NCI-H1105 treated with DMSO at 0.1 percent for 48 hours (cell line): ENCODE measurements at regions not wholly inside any gene's neighbourhood (a gene's known extent, or its start where the extent isn't known, plus 50 kb on each side); places are given as distances from the start of the nearest gene placed in this dataset.
A peak's percentile ranks its signal among the peaks of the same experiment; 100 is the strongest.
"Not testable (repeated sequence)": the region's sequence is repeated elsewhere in the genome, so short reads cannot be mapped to it uniquely, and the experiment has no call there.

ENCODE experiments used
- DNase-seq: peaks from one replicate; lab custom pipeline; 2025; lab: John Stamatoyannopoulos, UW

DNA sequence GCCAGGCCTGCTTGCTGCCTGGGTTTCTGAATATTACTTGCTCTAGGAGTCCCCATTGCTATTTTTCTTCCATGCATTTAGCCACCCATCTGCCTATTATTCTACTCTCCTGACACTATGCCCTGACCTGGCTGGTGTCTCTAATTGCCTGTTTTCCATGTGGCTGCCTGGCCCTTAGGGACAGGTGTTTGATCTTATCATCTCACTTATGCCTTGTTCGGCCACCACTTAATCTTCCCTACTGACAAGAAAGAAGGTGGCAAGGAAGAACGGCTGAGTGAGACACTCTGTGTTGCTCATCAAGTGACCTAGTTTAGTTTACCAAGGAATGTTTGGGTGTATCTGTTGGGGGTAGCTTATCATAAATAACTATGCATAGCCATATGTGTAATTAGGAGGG lies 50.4 kb upstream of the RAPH1 start:
- peak; percentile 22 for DNase-seq

DNA sequence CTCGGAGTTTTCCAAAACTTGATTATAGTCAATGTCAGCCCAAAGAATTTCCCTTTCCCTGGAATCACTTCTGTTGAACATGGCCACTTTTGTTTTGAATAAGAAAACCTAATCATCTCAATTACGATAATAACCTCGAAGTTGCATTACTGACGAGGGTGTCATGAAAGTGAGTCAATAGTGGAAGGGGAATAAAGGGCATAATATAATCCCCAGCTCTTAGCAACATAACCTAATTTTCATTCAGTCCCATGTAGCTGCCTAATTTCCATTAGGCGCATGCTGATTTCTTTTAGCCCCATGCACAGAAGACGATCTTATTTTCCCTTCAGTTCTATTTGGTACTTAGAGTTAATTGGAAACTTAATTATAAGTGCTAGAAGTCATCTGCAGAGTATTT lies 51.1 kb upstream of the RAPH1 start:
- DNase-seq, result no peak

DNA sequence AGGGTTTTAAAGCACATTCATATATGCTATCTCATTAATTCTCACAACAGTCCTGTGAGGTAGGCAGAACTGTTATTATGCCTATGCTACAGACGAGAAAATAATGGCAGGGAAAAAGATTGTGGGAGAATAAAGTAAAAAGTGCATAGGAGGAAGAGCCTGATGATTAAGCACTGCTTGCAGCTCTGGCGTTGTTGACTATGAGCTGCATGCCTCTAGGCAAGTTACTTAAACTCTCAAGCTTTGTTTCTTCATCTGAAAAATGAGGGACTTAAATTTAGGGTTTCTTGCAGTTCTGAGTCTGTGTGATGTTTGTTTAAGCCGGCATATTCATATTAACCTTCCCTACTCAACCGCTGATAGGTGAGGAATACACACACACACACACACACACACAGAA lies 51.6 kb upstream of the RAPH1 start:
- no peak for DNase-seq

DNA sequence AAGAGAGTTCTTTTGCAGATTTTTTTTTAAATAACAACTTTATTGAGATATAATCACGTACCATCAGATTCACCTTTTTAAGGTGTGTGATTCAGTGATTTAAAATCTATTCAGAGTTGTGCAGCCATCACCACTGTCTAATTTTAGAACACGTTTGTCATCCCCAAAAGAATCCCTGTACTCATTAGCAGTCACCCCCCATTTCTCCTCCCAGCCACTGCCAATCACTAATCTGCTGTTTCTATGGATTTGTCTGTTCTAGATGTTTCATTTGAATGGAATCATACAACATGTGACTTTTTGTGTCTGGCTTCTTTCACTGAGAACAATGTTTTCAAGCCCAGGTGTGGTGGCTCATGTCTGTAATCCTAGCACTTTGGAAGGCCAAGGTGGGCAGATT lies 55.4 kb upstream of the RAPH1 start:
- no peak for DNase-seq

DNA sequence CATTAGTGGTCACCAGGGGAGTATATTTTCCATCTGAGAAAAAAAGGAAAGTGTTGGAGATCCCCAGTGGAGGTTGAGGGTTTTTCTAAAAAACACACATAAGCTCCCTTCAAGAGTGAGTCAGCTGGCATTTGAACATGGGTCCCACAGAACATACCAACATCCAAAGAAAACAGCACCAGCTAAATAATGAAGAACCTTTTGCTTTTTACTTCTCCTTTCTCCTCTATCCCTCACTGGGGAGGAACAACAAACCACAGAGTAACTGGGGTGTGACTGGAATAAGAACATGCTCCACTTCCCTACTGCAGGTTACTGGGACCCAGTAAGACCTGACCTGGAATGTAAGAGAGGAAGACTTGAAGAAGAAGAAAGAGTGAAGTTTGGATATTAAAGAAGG lies 56.5 kb upstream of the RAPH1 start:
- DNase-seq, result no peak

DNA sequence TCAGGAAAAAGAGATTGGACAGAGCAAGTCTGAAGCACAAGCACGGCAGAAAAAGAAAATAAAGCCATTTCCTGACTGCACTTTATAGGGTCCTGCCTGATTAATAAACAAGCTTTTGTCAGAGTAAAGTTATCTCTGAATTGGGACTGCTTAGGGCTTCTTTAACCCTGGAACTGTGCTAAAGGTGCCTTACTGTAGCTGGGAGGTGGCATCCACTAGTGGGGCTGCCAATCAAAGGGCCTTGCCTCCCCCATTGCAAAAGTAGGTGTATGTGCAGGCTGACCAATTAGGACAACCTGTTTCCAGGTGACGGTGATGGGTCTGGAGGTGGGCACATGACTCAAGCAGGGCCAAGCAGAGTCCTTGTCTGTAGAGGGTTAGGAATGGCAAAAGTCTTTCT lies 57.4 kb upstream of the RAPH1 start:
- DNase-seq, result no peak

DNA sequence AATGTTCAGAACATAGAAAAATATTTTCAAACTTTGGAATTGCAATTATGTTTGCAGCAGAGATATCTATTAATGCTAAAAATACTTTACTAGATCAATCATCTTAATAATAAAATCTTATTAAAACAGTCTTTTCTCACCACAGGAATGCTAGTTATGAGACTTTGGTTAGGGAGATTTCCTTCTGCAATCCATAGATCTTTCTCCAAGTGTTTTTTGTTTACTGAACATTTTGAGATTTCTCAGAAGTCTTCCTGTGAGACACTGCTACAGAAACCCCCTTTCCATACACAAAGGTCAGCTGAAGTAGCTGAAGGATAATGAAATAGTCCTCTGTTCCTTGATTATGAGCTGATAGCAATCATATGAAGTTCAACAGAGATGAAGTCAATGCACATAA lies 59.4 kb upstream of the RAPH1 start:
- DNase-seq, result no peak

DNA sequence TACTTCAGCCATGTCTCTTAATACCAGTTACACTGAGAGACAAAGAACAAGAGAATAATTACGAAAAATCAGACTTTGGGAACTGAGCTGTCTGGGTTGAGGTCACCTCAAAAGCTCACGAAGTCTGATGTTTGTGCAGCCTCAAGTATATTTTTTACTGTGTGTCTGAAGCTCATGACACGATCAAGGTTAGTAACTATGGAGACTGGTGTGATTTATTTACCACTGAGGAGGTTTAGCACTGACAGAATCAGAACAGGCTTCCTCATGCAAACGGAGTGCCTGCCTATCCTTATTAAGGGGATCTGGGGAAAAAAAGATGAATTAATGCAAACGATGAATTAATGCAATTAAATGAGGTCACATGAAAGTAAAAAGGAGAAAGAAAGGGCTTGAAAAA lies 61.1 kb upstream of the RAPH1 start:
- DNase-seq, result no peak

DNA sequence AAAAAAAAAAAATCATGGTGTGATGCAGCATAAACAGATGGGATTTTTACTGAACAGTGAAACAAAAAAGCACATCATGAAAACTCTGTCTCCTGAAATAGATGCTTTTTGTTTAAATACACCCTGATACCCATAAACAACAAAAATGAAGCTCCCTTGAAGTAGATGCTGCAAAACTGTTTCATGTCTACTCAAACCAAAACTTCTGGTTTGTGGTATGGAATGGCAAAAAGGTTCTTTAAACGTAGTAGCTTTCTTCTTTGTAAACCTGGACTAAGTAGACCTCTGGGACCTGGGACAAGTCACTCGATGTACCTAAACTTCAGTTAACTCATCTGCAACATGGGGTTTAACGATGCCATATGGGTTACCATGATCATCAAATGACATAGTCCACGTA lies 64.4 kb upstream of the RAPH1 start:
- no peak for DNase-seq

DNA sequence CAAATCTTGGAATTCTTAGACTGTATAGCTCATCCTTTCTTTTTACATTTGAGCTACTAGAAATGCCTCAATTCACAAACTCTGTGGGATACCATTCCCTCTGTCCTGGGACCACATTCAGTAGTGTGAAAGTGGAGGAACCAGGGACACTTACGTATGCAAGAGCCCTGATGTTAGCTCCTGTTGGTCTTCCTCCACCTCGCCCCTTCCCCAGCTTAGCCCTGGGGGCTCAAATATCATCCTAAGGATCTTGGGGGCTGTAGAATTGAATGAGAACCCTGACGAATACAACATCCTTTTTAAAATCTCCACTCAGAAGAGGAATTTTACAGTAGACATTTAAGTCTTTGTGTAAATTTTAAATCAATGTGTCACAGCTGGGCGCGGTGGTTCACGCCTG lies 65.2 kb upstream of the RAPH1 start:
- DNase-seq, result no peak

DNA sequence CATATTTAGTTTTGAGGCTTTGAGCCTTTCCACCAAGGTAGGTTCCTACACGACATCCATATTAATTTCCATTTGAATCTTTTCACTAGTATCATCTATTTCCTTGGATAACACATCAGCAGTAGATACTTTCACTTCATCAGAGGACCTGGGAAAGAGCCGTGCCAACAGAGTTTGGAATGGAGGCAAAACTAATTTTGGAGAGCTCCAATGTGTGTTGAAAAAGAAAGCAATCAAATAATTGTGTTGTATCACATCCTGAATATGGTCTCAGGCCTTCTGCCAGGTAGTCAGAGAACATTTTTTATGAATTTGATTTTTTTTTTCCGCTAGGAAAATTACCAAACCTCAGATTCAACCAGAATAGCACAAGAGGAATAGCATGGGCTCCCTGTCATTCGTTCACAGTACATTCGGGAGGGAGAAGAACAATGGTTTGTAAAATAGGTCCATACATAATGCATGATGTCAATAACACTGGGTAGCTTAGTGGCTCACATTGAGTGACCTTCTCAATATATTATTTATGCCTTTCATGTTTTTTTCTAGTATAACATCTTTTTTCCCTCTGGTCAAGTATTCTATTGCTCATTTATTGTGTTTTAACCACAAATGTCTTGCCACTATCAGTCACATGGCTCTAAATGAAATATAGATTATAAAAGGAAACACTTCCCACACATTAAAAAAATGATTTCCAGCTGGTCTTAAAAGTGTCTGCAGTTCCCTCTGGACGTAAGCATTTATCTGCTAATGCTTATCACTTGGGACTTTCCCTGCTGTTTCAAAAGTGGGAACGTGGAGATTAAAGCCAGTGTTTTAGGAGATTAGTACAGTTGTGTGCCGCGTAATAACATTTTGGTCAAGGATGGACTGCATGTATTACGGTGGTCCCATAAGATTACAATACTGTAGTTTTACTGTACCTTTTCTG lies 68.6 kb upstream of the RAPH1 start:
- no peak for DNase-seq

DNA sequence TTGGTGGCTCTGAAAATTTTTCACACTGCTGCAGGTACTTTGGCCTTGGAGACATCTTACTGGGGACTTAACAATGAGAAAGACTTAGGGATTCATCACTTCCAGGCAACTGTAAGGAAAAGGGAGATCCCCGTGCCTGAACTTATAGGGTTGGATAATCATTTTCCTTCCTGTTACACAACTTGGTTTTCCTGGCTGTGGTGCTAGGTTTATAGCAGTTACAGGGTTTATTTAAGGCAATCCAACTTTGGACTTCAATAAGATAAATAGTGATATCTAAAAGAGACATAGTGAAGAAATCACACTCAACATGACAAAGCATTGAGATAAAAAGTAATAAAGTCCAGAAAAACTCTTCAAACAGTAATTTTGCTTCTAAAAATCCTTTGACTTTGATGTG lies 70.2 kb upstream of the RAPH1 start:
- no peak for DNase-seq

DNA sequence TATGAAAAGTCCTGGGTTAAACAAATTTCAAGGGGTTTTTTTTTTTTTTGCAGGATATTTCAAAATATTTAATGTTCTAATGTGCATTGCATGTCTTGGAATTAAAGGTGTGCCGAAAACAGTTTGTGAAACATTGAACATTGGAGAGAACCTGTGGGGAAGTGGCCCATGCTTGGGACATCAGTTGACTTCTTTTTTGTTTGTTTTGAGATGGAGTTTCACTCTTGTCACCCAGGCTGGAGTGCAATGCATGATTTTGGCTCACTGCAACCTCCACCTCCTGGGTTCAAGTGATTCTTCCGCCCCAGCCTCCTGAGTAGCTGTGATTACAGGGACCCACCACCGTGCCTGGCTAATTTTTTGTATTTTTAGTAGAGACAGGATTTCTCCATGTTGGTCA lies 71.0 kb upstream of the RAPH1 start:
- DNase-seq, result no peak

DNA sequence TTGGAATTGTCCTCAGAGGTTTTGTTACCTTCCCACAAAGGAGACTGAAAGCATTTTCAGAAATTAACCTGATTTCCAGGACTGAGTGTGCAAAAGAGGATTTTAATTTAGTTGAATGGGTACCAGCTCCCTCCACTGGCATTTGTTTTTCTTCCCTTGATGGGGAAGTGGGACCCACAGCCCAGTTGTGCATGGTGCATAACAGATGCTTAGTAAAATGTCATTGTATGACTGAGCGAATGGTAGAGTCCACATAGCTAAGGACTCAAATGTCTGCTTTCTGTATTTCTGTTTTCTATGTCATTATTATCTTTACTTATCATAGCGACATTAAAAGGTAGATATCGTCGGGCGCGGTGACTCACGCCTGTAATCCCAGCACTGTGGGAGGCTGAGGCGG lies 75.5 kb upstream of the RAPH1 start:
- no peak for DNase-seq

DNA sequence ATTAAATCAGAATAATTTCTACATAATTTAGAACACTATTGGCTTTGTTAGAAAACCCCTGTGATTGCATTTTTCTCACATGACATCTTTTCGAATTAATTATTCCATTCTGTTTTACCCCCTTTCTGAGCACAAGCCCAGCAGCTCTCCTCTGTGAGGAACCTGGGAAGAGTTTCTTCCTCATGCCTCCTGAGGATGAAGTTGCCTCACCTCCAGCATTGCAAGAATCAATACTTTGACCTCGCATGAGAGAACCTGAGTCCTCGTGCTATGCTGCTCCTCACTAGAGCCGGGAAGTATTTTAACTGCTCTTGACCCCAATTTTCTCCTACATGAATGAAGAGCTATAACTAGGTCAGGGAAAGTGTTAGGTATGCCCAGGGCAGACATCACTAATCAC lies 77.1 kb upstream of the RAPH1 start:
- no peak for DNase-seq

DNA sequence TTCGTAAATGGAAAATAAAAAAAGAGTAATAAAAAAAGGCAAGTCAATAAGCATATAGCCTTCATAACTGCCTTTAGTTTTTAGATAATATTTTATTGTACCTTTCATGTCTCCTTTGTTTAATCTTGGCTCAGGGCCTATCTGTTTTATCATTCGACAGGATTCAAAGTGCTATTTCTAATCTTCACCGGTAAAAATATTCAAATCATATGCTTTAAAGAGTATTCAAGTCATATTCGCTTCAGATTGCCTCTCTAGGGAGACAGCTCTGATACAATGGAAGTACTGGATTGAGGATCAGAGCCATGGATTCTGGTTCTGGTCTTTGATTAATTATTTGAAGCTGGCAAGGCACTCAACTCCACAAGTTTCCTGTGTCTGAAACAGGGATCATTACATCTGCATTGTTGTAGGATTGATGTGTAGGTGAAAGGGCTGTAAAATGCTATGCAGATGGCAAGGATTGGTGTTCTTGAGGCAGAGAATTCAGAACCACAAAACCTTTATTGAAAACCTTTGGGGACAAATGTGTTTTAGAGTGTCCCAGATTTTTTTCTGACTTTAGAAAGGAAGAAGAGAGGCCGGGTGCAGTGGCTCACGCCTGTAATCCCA lies 84.3 kb upstream of the RAPH1 start:
- DNase-seq, result no peak

DNA sequence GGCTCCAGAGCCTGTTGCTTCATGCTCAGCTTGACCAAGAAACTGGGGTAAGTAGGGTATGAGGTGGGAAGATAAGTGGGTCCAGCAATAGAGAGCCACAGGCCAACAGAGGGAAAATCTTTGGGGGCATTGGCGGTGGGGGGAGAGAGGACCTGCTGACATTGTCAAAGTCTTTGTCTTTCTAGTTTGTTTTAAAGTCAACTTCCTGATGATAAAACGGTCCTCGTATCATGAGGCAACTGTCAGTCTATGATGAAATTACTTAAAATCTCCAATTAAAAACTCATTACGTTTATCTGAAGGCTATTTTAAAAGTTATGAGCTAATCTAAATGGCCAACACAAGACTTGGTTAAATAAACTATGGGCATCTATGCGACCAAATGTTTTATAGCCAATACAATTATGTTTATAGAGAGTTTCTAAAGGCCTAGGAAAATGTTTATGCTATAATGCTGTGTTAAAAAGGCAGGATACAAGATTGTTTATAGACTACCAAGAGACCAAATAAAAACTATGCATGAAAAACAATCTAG lies 84.4 kb upstream of the CD28 start:
- DNase-seq, result no peak

DNA sequence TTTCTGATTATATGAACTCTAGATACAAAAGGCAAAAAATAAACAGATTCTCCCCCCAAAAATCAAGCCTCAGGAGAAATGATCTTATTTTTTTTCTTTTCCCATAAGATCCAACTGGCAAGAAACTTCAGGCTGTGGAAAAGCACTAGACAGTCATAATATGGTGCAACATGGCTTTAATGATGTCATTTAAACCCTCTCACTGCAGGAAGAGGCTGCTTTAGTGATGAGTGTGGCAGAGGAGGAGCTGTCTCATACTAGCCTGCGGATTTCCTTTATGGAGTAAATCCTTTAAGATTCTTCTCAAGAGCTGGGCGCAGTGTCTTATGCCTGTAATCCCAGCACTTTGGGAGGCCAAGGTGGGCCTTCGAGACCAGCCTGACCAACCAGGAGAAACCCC lies 83.3 kb upstream of the CD28 start:
- DNase-seq, result no peak

DNA sequence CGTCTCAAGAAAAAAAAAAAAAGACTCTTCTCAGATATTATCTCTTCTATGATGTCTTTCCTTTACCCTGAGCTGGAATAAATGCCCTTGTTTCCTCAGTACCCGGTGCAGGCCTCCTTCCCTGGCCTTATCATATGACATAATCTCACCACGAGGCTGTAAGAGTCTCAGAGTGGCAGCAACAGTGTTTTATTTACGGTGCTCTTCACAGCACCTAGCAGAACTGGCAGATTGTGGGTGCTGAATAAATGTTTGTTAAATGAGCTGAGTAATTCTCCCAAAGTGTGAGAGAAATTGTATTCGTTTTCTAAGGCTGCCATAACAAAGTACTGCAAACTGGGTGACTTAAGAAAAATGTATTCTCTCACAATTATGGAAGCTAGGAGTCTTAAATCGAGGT lies 82.8 kb upstream of the CD28 start:
- no peak for DNase-seq

DNA sequence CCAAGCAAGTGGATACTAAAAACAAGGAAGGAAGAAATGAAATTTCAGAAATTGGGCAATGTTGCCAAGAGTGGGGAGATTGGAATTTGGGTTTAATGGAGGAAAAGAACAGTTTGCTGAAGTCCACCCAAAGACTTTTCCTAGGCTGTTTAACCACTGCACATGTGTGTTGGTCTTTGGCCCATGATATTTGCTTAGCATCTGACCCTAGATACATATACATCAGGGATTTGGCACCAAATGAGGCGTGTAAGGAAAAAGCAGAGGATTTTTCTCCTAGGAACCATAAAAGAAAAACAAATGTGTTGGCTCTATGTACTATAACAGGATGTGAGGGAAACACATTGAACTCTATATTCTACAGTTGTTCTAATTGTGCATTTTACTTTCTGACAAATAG lies 80.7 kb upstream of the CD28 start:
- no peak for DNase-seq

DNA sequence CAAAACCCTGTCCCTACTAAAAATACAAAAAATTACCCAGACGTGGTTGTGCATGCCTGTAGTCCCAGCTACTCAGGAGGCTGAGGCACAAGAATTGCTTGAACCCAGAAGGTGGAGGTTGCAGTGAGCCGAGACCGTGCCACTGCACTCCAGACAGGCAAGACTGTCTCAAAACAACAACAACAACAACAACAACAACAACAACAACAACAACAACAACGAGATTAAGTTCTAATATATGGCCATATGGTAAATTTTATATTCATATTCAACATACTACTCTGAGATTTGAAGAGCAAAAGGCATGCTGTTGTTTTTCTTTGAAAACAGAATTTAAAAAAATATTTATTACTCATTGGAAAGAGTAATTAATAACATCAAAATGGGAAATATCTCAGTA lies 80.2 kb upstream of the CD28 start:
- not testable (repeated sequence) for DNase-seq

DNA sequence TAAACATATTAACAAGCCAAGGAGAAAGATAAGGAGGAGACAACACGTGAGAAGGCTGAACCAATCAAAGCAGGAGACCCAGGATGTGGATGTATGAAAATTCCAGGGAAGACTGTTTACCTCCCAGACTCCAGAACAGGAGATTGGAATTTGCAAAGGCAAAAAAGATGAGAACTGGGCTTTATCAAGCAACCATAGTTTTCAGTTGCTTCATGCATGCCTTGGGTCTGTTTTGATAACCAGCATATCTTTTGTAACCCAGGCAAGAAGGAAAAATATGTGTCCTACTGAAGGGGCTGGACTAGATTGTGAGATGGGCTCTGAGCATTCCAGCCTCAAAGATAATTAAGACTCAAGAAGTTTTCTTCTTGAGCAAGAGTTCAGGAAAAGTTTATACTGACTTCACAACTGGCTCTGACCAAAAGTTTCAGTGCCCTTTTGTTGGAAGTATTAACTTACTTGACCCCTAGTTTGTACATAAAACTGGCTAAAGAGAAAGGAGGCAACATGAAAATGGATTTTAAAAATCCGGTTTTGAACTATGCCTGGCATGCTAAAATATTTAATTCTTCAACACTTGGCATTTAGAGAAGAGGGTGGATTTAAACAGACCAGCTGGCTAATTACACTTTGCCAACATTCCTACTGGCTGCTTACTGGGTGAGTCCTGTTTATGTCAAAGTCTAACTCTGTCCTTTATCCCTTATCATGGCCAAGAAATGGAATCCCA lies 79.3 kb upstream of the CD28 start:
- DNase-seq, result no peak

DNA sequence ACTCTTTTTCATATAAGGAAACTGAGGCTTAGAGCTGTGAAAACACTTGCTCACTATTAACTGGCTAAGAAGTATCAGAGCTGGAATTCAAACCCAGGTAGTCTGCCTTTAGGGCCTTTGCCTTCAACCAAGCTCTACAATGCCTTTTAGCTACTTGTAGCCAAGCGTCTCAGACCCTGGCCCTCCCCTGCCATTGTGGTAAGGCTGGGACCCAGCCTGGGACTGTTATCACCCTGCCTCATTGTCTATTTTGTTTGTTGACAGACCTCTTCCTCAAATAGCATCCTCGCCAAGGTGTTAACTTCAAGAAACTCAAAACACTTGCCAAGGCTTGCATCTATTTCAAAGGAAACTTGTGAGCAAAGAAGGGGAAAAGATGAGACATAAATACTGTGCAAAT lies 76.7 kb upstream of the CD28 start:
- DNase-seq, result no peak
